CD14-positive monocyte (primary cell): ENCODE measurements at regions not wholly inside any gene's neighbourhood (a gene's known extent, or its start where the extent isn't known, plus 50 kb on each side); places are given as distances from the start of the nearest gene placed in this dataset.

Source experiments
- DNase-seq, 3 donors: peaks; one replicate each; pipeline ENCODE4 v3.0.0-alpha.2; 2011 to 2022
- H2AFZ ChIP-seq: 2 replicates; pipeline ENCODE4 v1.6.0; 2012; ENCODE audit warnings: mild to moderate bottlenecking, low read depth, low read length, inconsistent platforms; ENCODE audit not compliant: insufficient read depth, poor library complexity, severe bottlenecking
- H3K27ac ChIP-seq, 2 donors: 1 replicate in 1 of 2; 2 replicates in 1 of 2; pipeline ENCODE4 v1.5.1; 2012 to 2013; ENCODE audit warnings: low read length in 2 of 2, control low read depth in 1 of 2, inconsistent platforms in 1 of 2, low read depth in 1 of 2, mild to moderate bottlenecking in 1 of 2
- H3K27me3 ChIP-seq, 2 donors: one replicate each; pipeline versions ENCODE4 v1.6.0 to v1.6.1; 2011 to 2013; ENCODE audit warnings: low read length in 2 of 2; ENCODE audit not compliant: control insufficient read depth in 2 of 2, insufficient read depth in 2 of 2
- H3K36me3 ChIP-seq, 2 donors: replicated peaks in 1 of 2; 1 replicate in 1 of 2; 2 replicates in 1 of 2; pipeline versions ENCODE4 v1.5.1 to v1.6.1; 2012 to 2013; ENCODE audit warnings: low read length in 2 of 2, control low read depth in 1 of 2, inconsistent platforms in 1 of 2, mild to moderate bottlenecking in 1 of 2; ENCODE audit not compliant: insufficient read depth in 2 of 2, control insufficient read depth in 1 of 2
- H3K4me1 ChIP-seq, 2 donors: 1 replicate in 1 of 2; 2 replicates in 1 of 2; pipeline versions ENCODE4 v1.5.1 to v1.6.1; 2012 to 2013; ENCODE audit warnings: low read length in 2 of 2, control low read depth in 1 of 2, inconsistent platforms in 1 of 2, mild to moderate bottlenecking in 1 of 2, moderate library complexity in 1 of 2; ENCODE audit not compliant: insufficient read depth in 2 of 2, control insufficient read depth in 1 of 2
- H3K4me2 ChIP-seq: replicated peaks from 2 replicates; pipeline ENCODE3; 2012; ENCODE audit warnings: low read length, moderate library complexity, mild to moderate bottlenecking; ENCODE audit not compliant: poor library complexity, severe bottlenecking; ENCODE audit errors: extremely low read depth
- H3K4me3 ChIP-seq, 3 experiments: fragments of 200-600 bp in 1 of 3; sonication (generic) in 1 of 3; replicated peaks in 1 of 3; 1 replicate in 2 of 3; 2 replicates in 1 of 3; pipeline ENCODE4 v1.5.1; 2011 to 2013; ENCODE audit warnings: low read length in 3 of 3, mild to moderate bottlenecking in 3 of 3, control low read depth in 2 of 3, low read depth in 2 of 3, inconsistent platforms in 1 of 3, moderate library complexity in 1 of 3
- H3K79me2 ChIP-seq: 2 replicates; pipeline ENCODE4 v1.6.0; 2012; ENCODE audit warnings: mild to moderate bottlenecking, control low read depth, inconsistent platforms, low read length, moderate library complexity; ENCODE audit not compliant: insufficient read depth
- H3K9ac ChIP-seq: 2 replicates; pipeline ENCODE4 v1.6.0; 2017; ENCODE audit warnings: low read length, mild to moderate bottlenecking; ENCODE audit not compliant: insufficient read depth, poor library complexity, severe bottlenecking
- H3K9me3 ChIP-seq, 2 donors: replicated peaks in 1 of 2; 1 replicate in 1 of 2; 2 replicates in 1 of 2; pipeline versions ENCODE4 v1.5.1 to v1.6.1; 2012 to 2013; ENCODE audit warnings: low read length in 2 of 2, control low read depth in 1 of 2; ENCODE audit not compliant: control insufficient read depth in 1 of 2, insufficient read depth in 1 of 2
- H4K20me1 ChIP-seq: 2 replicates; pipeline ENCODE4 v1.6.0; 2012; ENCODE audit warnings: mild to moderate bottlenecking, low read length, control low read depth, moderate library complexity; ENCODE audit not compliant: insufficient read depth
- H3K27ac Mint-ChIP-seq, 7 donors: one replicate each; pipeline ENCODE4 v1.8.0; 2020; ENCODE audit warnings: mild to moderate bottlenecking in 7 of 7, mixed read lengths in 7 of 7, moderate library complexity in 6 of 7, inconsistent platforms in 2 of 7
- H3K27me3 Mint-ChIP-seq, 3 donors: one replicate each; pipeline ENCODE4 v1.8.0; 2021 to 2022; ENCODE audit warnings: low read depth in 3 of 3, mild to moderate bottlenecking in 3 of 3, mixed read lengths in 3 of 3, moderate library complexity in 3 of 3, inconsistent platforms in 1 of 3
- H3K36me3 Mint-ChIP-seq, 2 donors: one replicate each; pipeline ENCODE4 v1.8.0; 2020; ENCODE audit warnings: mixed read lengths in 2 of 2, inconsistent platforms in 1 of 2, mild to moderate bottlenecking in 1 of 2
- H3K4me1 Mint-ChIP-seq: one replicate; pipeline ENCODE4 v1.8.0; 2020; ENCODE audit warnings: mild to moderate bottlenecking, mixed read lengths
- H3K4me3 Mint-ChIP-seq, 2 donors: one replicate each; pipeline ENCODE4 v1.8.0; 2020; ENCODE audit warnings: mild to moderate bottlenecking in 2 of 2, mixed read lengths in 2 of 2, moderate library complexity in 1 of 2
- H3K9me3 Mint-ChIP-seq, 7 donors: one replicate each; pipeline ENCODE4 v1.8.0; 2020 to 2022; ENCODE audit warnings: mixed read lengths in 7 of 7, mild to moderate bottlenecking in 6 of 7, moderate library complexity in 6 of 7, inconsistent platforms in 2 of 7
- CTCF ChIP-seq: fragments of 200-600 bp; IDR thresholded peaks from one replicate; pipeline ENCODE4 v1.8.0; 2022; ENCODE audit warnings: antibody characterized with exemption, mild to moderate bottlenecking
- WGBS: methylation state at CpG from one replicate; pipeline ENCODE4 v1.1.5; 2013; ENCODE audit warnings: missing lambda C conversion rate; ENCODE audit not compliant: insufficient coverage; 5-methylcytosine and 5-hydroxymethylcytosine counted together
- intact Hi-C, 2 donors: fragments of 100-400 bp; cut with micrococcal nuclease; formaldehyde crosslinking; loops; one replicate each; pipeline versions ENCODE4 v1.15.0 to v1.15.1; 2023

- Mint-ChIP-seq H3K4me1 (no peaks in the 10 kb centered on the region), H3K9me3 (peaks cover 0 to 7% (median 2%) of the 10 kb centered on the region in 7 donors), H3K4me3 (no peak overlapping the region), H3K27me3 (no peaks in the 10 kb centered on the region), H3K27ac (no peak overlapping the region), H3K36me3 (no peaks in the 10 kb centered on the region)
- Histone ChIP-seq H3K36me3 (no peaks in the 10 kb centered on the region), H4K20me1 (no peaks in the 10 kb centered on the region), H3K9me3 (no peaks in the 10 kb centered on the region), H3K4me1 (no peaks in the 10 kb centered on the region), H3K79me2 (no peaks in the 10 kb centered on the region), H3K27me3 (no peaks in the 10 kb centered on the region), H3K4me2 (no peak overlapping the region), H3K9ac (no peak overlapping the region), H2AFZ (no peak overlapping the region), H3K4me3 (no peak overlapping the region), H3K27ac (no peak overlapping the region)
- no peak for DNase-seq
- no CpG with 5 or more reads among the region's 1 CpG for WGBS
- TF ChIP-seq CTCF = no peak
- intact Hi-C loops = no loop called here
These were observed 1302.7 kb downstream of the EFNA5 start for GRCh38 chr5:106368021-106368420.

- H3K4me3 ChIP-seq = no peak overlapping the region
- no peak overlapping the region for H3K27ac Mint-ChIP-seq
- no peaks in the 10 kb centered on the region for H3K79me2 ChIP-seq
- no peak overlapping the region for H2AFZ ChIP-seq
- H3K36me3 Mint-ChIP-seq = no peaks in the 10 kb centered on the region
- H3K9ac ChIP-seq = no peak overlapping the region
- H3K36me3 ChIP-seq = no peaks in the 10 kb centered on the region
- H4K20me1 ChIP-seq = no peaks in the 10 kb centered on the region
- TF ChIP-seq CTCF = no peak
- intact Hi-C loops = no loop called here
- H3K27ac ChIP-seq = no peak overlapping the region
- DNase-seq = no peak
- H3K4me3 Mint-ChIP-seq = no peak overlapping the region
- no peaks in the 10 kb centered on the region for H3K4me1 ChIP-seq
- no peaks in the 10 kb centered on the region for H3K9me3 ChIP-seq
- no peaks in the 10 kb centered on the region for H3K27me3 ChIP-seq
- WGBS = no CpG with 5 or more reads among the region's 1 CpG
- no peak overlapping the region for H3K4me2 ChIP-seq
- H3K27me3 Mint-ChIP-seq = no peaks in the 10 kb centered on the region
- peaks cover 0 to 7% (median 4%) of the 10 kb centered on the region in 7 donors for H3K9me3 Mint-ChIP-seq
- no peaks in the 10 kb centered on the region for H3K4me1 Mint-ChIP-seq
These were observed 1303.5 kb downstream of the EFNA5 start for GRCh38 chr5:106367281-106367680.
